Activated CD8-positive, alpha-beta memory T cell treated with anti-CD3 and anti-CD28 coated beads, Interleukin-2, amount 50 U/mL, for 48 hours (primary cell): ENCODE measurements at regions not wholly inside any gene's neighbourhood (a gene's known extent, or its start where the extent isn't known, plus 50 kb on each side); places are given as distances from the start of the nearest gene placed in this dataset.

Experiments
- DNase-seq: peaks from one replicate; pipeline ENCODE4 v3.0.0-alpha.2; 2020

DNA sequence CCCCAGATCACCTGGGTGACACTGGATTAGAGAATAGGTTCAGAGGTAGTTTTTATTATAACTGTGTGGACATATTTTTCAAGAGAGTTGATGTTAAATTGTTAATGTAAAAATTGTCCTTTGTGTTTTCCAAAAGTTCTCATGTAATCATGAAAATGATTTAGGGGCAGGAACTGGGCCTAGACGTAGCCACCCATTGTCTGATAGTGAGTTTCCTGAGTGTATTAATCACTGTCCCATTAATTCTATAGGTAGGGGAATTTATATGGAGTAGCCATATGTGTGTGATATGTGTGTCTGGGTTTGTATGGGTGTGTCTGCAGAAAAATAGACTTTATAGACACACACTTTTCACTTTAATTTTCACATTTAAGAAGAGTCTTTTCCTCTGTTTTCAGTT lies 144.6 kb upstream of the RAI14 start:
- DNase-seq: no peak

DNA sequence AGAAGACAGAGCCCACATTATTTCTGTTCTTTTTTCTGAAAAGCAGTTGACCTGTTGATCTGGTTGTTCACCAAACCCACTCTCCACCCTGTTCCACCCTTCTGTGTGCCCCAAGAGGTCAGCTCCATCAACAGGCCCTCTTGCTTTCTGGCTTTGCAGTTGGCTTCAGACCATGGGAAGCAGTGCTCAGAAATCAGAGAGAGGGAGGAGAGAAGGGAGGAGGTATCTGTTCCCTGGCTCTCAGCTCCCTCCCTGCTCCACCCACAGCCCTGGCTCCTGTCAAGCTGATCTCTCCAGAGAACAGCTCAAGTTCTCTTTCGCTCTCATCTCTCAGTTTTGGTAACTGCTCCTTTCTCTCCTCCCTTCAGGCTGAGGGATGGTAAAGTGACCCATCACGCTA lies 144.2 kb upstream of the RAI14 start:
- no peak for DNase-seq

DNA sequence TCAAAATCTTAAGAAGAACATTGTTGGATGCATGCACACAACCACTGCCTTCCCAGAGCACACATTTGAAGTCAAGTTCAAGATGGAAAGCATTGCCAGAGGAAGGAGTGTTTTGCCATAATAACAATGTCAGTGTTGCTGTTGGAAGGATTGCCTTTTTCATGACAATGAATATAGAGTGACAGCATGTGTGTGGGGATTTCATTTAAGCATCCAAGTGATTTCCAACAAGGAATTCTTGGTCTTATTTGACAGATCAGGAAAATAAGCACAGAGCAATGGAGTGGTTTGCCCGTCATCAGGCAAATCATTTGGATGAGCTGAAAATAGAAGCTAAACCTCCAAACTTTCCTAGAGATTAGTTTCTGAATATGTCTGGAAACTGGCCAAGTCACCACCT lies 140.0 kb upstream of the RAI14 start:
- DNase-seq: no peak

DNA sequence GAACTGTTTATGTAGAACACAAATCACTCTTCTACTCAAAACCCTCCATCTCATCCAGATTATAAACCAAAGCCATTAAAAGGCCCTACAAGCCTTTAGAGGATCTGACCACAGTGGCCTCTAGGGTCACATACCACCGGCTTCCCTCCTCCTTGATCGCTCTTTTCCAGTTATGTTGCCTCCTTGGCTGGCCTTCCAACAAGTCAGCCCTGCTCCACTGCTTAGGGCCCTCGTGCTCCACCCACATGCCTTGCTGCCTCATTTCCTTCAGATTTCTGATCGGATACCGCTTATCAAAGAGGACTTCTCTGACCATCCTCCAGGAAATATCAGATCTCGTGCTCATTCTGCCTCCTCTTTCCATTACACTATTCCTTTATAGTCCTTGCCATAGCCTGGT lies 139.4 kb upstream of the RAI14 start:
- DNase-seq: no peak

DNA sequence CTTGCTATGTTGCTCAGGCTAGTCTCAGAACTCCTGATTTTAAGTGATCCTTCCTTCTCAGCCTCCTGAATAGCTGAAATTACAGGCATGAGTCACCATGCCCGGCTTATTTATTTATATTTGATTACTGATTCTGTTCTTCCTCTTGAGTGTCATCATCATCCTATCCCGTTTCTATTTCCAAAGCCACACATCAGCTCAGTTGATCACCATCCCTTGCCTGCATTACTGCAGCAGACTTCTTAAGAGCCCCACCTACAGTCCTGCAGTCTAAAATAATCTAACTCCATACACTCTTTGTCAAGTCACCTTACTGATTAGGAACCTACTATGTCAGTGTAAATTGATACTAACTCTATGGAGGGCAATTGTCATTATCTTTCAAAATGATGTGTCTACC lies 138.9 kb upstream of the RAI14 start:
- no peak for DNase-seq

DNA sequence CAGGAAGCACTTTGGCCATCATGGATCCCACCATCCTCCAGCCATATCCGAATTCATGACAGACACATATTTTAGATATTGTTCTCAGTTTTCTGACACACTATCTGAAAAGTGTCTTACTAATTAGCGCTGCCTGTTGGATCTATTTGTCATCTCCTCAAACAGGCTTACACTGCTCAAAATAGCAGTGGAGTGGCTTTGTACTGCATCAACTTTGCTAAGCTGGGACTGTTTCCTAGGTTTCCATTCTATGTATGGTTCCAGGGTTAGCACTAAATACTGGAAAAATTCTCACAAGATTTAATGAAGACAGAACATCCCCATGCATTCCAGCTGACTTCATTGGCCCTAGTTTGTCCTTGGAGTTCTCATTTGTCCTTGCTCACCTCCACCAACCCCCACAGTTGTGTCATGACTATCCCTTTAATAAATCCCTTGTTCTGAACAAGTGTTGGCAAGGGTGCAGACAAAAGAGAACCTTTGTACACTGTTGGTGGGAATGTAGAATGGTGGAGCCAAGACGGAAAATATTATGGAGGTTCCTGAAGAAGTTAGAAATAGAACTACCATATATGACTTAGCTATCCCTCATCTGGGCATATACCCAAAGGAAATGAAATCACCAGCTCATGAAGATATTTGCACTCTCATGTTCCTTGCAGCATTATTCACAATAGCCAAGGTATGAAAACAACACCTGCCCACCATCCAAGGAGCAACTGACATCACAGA lies 136.5 kb upstream of the RAI14 start:
- no peak for DNase-seq

DNA sequence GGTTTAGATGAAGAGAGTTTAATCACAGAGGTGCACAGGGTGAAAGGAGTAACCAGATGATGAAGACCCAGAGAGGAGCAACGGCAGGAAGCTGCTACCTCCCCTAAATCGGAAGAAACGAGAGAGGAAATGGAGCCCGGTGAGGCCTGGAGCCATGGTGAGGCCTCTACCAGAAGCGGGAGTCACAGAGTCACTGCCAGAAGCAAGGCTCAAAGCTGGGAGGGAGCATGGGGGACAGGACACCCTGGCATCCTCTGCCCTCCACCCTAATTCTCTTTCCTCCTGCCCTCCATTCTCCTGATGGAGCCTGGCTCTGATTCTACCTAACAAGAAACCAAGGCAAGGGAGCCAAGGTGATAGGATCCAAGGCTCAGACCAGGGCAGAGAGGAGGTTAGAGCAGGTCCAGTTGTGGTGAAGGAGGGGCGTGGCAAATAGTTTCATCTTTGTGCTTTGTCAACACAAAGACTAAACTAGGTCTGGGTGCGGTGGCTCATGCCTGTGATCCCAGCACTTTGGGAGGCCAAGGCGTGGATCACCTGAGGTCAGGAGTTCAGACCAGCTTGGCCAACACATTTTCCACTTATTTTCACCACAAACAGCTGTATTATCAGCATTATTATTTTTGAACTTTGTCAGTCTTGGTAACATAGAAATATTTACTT lies 134.4 kb upstream of the RAI14 start:
- DNase-seq: no peak

DNA sequence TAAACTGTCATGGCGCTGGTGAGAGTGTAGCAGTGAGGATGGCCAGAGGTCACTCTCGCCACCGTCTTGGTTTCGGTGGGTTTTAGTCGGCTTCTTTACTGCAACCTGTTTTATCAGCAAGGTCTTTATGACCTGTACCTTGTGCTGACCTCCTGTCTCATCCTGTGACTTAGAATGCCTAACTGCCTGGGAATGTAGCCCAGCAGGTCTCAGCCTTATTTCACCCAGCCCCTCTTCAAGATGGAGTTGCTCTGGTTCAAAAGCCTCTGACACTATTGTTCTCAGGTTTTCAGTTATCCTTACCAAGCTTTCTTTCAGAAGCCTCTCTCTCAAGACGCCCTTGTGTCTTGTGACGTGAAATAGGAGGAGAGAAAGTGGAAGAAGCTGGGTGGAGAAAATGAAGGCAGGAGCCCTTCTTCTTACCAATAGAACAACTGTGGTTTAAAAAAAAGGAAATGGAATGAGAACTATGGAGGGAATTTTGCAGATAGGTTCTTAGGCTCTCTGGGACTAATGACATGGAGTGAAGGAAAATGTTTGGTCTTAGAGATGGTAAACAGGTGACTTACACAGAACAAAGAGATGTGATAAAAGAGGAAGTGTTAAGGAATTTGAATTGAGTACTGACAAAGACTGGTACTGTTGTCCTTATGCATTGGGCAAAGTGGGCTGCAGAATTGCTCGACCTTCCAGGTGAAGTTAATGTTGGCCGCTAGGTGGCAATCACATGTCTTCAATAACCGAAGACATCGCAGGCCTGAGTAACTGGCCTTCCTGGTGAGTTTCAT lies 133.3 kb upstream of the RAI14 start:
- DNase-seq: no peak

DNA sequence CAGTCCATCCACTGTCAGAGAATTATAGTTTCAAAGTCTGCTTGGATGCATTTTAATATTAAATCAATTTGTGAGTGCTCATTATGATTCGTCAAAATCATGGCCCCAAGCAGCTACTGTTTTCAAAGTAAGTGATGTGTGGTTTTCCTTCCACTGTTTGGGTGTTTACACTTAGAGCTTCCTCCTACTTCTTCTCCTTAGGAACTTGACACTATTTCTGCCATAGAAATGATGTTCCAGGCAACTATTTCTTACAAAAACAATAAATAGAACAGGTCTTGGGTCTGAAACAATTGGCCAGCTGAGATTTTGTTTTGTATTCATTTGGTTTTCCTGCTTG lies 132.8 kb upstream of the RAI14 start:
- no peak for DNase-seq

DNA sequence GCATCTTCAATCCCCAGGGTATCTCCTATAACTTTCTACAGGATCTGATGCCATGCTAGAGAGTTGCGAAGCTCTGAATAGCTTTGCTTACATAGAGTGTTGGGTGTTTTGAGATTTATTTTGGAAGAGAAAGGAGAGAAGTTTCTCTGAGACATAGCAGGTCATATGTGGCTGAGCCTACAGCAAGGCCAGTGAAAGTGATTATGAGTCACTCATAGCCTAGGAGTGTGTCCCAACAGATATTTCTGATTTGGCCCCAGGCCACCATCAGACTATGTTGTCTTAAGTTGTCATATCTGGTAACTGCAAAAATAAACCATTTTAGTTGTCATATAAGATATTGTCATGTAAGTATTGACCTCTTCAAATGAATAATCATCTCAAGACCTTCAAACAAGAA lies 132.0 kb upstream of the RAI14 start:
- DNase-seq: no peak

DNA sequence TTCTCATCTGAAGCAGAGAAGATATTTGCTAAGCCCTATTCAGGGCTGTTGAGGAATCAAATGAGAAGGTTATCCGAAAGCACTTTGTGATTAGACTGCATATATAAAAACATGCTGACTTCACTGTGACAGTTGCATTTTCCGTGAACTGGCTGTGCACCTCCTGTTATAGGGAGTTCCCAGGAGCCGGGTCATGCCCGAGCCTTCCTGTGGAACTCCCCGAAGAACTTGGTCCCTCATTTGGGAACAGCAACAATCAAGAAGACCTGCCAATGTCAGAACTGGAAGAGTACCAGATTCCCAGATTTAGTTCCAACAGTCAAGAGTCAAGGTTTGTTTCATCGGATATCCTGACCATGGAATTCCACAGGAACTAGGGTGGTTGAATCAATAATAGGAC lies 130.4 kb upstream of the RAI14 start:
- DNase-seq: no peak

DNA sequence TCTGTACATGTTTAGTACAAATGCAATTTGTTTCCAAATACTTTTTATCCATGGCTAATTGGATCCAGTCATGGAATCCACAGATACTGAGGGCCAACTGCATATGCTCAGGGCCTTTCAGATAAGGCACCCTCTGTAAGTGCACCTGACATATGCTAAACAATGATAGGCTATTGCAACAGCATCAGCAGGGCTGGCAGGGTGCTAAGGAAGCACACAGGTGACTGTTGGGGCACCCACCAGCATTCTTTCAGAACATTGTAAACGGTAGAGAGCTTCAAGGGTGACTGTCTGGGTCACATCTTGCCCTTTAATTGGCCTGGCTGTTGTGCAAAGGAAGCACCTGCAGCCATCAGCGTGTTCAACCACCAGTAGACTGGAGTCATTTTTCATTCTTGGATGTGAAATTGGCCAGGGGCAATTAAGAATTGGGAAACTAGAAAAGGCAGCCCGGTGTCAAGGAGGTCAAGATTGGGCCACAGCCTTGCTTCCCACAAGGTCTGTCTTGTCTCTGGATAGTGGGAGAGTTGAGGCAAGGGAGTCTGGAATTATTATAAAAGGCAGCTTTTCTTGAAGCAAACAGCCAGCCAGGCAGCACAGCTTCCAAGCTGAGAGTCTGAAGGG lies 129.3 kb upstream of the RAI14 start:
- no peak for DNase-seq

DNA sequence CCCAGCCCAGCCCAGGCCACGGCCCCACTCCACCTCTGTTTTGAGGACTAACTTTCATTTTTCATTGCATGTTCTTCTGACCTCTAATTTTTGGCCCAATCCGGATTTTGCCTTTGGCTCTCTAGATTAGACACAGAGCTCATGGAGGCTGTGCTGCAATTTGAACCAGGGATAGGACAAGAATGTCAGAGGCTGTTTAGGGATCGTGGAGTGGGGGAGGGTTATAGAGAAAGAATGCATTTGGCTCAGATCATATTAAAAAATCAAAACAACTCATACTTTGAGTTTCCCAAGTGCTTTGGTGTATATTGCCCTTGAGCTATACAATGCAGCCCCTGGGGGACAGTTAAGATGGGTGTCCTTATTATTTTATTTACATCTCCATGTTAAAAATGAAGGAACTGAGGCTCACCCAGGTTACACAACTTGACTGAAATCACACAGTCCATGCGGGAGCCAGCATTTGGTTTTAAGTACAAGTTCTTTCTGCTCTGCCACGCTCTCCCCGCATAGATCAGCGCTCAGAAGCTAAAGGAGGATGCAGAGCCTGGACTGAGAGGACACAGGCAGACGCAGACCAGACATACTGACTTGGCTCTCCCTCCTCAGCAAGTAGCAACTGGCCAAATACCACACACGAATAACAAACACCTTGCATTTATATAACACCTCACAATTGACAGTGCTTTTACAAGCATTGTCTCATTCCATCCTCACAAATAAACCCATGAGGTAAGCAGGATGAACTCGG lies 126.4 kb upstream of the RAI14 start:
- no peak for DNase-seq

DNA sequence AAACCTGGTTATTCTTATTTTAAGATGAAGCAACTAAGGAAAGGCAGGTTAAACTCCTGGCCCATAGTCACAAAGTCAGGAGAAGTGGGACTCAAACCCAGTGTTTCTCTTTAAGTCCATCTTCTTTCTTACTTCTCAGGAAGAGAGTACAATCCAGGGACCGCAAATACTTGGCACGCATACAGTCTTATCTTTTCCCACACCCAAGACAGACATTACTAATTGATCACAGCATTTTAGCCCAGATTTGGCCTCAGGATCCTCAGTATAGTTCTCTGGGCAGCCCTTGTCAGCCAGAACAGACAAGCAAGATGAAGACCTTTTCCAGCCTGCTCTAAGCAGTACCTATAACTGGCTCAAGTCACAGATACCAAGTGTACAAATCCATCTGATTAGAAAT lies 125.5 kb upstream of the RAI14 start:
- no peak for DNase-seq

DNA sequence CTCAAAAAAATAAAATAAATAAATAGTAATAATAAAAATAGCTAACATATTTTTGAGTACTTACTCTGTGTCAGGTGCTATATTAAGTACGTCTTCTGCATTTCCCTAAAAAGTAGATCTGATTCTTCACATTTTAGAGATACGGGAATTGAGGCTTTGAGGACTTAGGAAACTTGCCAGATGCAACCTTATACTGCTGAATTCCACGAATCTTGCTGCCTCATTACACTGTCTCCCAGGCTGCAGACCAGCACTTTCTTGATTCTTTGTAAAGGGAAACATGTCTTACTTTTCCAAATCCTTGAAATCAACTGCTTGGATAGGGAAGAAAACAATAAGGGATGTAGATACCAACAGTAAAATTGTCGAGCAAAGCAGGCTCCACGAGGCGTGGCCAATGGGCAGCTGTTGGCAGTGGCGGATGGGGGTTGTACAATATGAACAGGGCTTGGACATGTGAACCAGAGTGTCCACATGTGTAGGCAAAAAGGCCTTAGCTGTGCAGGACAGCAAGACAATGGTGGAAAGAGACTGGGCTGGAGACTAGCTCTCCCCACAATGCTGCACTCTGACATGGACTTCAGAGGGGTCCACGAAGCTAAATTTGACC lies 124.3 kb upstream of the RAI14 start:
- no peak for DNase-seq

DNA sequence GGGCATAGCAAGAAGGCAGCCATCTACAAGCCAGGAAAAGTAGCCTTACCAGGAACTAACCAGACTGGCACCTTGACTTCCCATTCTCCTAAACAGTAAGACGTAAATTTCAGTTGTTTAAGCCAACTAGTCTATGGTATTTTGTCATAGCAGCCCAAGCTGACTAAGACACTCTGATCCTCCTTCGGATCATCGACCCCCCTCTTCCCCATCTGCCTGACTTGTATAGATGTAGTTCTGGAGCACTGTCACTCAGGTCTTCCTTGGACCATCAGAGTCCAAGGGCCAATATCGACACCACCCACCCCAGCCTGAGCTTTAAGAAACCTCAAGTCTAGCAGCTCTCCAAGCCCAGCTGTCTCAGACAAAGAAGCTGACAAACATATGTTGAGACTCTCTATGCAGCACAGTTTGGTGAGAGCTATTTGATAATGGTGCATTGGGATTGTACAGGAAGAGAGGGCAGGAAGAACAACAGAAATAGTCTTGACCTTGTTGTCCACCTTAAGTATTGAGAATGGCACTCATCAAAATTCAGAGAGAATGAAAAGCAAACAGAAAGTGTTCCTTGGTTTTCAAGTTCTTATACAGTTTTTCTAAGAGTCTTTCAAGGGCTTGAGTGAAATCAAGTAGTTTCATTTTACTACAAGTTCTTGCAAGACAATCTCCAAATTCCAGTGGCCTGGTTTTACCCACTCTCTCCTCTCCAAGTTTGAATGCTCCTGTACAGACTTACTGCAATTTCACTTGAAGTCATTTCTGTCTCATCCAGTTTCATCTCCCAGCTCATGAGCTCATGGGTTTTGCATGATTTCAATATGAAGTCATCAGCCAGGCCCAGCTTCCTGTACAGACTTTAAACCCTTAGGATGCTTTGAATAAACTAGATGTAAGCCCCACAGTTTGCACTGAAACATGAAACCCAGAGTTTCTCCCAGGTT lies 122.3 kb upstream of the RAI14 start:
- no peak for DNase-seq

DNA sequence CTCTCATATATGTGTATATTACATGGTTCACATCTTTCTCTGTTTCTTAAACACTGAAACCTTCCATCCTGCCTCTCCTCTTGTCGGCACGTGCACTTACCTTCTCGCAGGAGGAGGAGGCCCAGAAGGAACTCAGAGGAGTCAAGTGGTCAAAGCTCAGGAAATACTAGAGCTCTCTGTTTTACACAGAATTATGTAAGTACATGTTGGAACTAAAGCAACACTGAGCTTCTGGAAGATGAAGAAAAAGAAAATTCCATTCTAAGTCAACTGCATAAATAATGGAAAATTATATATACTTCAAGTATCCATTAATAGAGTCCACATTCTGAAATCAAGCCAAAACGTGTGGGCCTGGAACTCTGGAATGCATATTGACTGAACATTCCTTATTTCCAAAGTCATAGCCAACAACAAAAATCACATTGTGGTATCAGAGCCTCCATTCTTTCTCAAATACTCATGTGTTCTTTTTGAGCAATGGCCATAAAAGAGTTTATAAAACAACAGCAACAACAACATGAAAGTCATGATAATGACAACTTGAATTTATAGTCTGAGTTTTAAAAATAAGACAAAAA lies 121.5 kb upstream of the RAI14 start:
- no peak for DNase-seq

DNA sequence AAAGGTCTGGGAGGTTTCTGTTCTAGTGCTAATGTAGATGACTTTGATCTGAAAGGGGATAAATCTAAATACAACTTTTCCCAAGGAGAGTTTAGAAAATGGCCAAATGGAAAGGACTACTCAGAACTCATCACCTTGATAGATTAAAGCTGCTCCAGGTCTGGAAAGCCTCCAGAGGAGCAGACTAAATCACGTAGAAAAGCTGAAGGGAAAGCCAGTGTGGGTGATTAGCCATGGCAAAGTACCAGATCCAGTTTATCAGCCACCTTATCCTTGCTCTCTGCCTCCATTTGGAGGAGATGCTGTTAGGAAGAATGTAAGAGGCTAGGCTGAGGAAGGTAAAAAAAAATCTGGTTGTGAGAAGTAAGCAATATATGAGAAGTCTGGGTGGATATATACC lies 120.7 kb upstream of the RAI14 start:
- DNase-seq: no peak

DNA sequence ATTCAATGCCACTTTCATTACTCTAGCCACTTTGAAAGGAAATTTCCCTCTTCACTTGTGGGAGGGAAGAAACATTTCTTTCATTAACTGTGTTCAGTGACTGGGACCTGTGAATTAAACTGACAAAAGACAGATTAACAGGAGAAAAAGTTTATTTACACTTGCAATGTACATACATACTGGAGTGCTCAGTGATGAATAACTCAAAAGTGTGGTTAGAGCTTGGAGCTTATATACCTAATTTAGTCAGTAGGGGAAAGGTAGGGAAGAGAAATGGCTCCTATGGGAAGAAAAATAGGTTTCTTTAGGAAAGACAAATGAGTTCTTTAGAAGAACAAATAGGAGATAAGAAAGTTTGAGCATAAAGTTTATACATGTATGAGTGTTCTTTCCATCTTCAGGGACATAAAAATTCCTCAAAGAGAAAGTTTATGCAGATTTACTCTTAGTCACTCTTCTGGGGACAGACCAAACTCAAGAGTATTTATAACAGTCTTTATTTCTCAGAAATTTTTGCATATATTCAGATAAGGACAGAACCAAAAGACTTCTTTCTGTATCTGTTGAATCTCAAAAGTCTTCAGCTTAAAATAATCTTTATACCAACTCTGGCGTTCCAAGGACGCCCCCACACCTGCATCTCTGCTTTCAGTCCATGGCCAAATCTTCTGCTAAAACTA lies 120.0 kb upstream of the RAI14 start:
- no peak for DNase-seq

DNA sequence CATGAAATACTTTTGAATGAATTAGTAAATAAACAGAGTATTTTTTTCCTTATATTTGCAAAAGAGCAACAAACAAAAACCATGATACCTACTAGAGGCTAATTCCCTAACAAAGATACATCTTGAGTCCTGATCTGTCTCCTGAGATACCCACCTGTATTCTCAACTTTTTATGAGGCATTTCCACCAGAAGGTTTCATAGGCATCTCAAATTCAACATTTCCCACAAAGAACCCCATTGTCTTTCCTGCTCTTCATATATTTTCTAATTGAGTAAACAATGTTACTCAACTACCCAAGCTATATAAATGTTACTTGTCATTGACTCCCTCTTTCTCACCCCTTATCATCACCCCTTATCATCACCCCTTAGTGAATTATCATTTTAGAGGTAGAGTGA lies 119.4 kb upstream of the RAI14 start:
- DNase-seq: no peak
